Gastroesophageal sphincter (tissue), 4 donors: ENCODE measurements at regions not wholly inside any gene's neighbourhood (a gene's known extent, or its start where the extent isn't known, plus 50 kb on each side); places are given as distances from the start of the nearest gene placed in this dataset.
"Not testable (repeated sequence)": the region's sequence is repeated elsewhere in the genome, so short reads cannot be mapped to it uniquely, and the experiment has no call there.

ENCODE experiments used
- ATAC-seq: fragments of 150-250 bp; one replicate; pipeline ENCODE4 v1.9.1; 2016; ENCODE audit warnings: mild to moderate bottlenecking, moderate library complexity
- H3K27ac ChIP-seq, 4 donors: fragments of 200-600 bp; sonication (generic) in 3 of 4; 1 replicate in 3 of 4; 2 replicates in 1 of 4; pipeline ENCODE4 v1.5.1; 2016 to 2019
- H3K27me3 ChIP-seq: fragments of 200-600 bp; sonication (generic); one replicate; pipeline ENCODE4 v1.5.1; 2019
- H3K36me3 ChIP-seq, 2 donors: fragments of 200-600 bp; sonication (generic); one replicate each; pipeline ENCODE4 v1.5.1; 2019; ENCODE audit warnings: control low read depth in 1 of 2
- H3K4me1 ChIP-seq, 3 donors: fragments of 200-600 bp; sonication (generic); 1 replicate in 2 of 3; 2 replicates in 1 of 3; pipeline ENCODE4 v1.5.1; 2016 to 2019; ENCODE audit warnings: control low read depth in 2 of 3
- H3K4me3 ChIP-seq, 2 donors: fragments of 200-600 bp; sonication (generic); one replicate each; pipeline ENCODE4 v1.5.1; 2019; ENCODE audit warnings: mild to moderate bottlenecking in 1 of 2, moderate library complexity in 1 of 2
- H3K9me3 ChIP-seq, 3 donors: fragments of 200-600 bp; sonication (generic); one replicate each; pipeline ENCODE4 v1.5.1; 2017 to 2019; ENCODE audit warnings: control low read depth in 2 of 3
- EP300 ChIP-seq: sonication (generic); formaldehyde crosslinking; IDR thresholded peaks from one replicate; pipeline ENCODE4 v1.6.1; 2017; ENCODE audit warnings: antibody characterized with exemption, mild to moderate bottlenecking
- POLR2A ChIP-seq, 2 donors: fragments of 450-650 bp; IDR thresholded peaks; one replicate each; pipeline ENCODE4 v1.6.1; 2017; ENCODE audit warnings: antibody characterized with exemption in 2 of 2, mild to moderate bottlenecking in 2 of 2, moderate library complexity in 1 of 2
- POLR2AphosphoS5 ChIP-seq: sonication (generic); formaldehyde crosslinking; IDR thresholded peaks from one replicate; pipeline ENCODE4 v1.6.1; 2017; ENCODE audit warnings: antibody characterized with exemption
- WGBS, 2 donors: methylation state at CpG; one replicate each; pipeline ENCODE4 v1.1.5; 2018; ENCODE audit warnings: low coverage in 1 of 2; 5-methylcytosine and 5-hydroxymethylcytosine counted together
- TF ChIP-seq, protein P1 (sequence below), 4 experiments: fragments of 200-600 bp in 2 of 4; fragments of 450-650 bp in 2 of 4; sonication (generic) in 1 of 4; IDR thresholded peaks; one replicate each; pipeline ENCODE4 v1.5.1; 2017 to 2019; ENCODE audit warnings: antibody characterized with exemption in 4 of 4, mild to moderate bottlenecking in 2 of 4, moderate library complexity in 2 of 4

DNA sequence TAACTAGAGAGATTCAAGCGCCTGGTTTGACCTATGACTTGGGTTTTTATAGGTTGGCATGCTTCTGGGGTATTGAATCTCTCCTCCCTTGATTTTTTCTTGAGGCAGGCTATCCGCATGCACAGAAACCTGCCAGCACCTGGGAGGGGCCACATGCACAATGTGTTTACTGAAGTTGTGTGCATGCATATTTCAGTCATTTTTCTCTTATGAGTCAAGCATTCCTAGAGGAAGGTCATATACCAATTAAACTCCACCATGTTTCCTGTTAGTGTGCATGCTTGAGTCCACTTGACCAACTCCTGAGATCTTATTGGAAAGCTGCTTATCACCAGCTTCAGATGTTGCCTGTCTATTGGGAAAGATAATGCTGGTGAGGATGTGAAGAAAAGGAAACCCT is 1718.4 kb downstream of the LRRC4C start:
- Histone ChIP-seq H3K27me3 (no peaks in the 10 kb centered on the region), H3K4me3 (no peak overlapping the region), H3K36me3 (no peaks in the 10 kb centered on the region), H3K9me3 (no peaks in the 10 kb centered on the region), H3K27ac (no peak overlapping the region), H3K4me1 (no peaks in the 10 kb centered on the region)
- no peak for ATAC-seq
- WGBS, 2 donors: 86% methylated on average over 2 of the region's 2 CpGs; no CpG with 5 or more reads in 1 of the 2 donors
- TF ChIP-seq POLR2AphosphoS5: no peak
- no peak for TF ChIP-seq EP300
- TF ChIP-seq, protein P1, sequence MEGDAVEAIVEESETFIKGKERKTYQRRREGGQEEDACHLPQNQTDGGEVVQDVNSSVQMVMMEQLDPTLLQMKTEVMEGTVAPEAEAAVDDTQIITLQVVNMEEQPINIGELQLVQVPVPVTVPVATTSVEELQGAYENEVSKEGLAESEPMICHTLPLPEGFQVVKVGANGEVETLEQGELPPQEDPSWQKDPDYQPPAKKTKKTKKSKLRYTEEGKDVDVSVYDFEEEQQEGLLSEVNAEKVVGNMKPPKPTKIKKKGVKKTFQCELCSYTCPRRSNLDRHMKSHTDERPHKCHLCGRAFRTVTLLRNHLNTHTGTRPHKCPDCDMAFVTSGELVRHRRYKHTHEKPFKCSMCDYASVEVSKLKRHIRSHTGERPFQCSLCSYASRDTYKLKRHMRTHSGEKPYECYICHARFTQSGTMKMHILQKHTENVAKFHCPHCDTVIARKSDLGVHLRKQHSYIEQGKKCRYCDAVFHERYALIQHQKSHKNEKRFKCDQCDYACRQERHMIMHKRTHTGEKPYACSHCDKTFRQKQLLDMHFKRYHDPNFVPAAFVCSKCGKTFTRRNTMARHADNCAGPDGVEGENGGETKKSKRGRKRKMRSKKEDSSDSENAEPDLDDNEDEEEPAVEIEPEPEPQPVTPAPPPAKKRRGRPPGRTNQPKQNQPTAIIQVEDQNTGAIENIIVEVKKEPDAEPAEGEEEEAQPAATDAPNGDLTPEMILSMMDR (IDR thresholded peaks at IDR 0.05): no peak
- TF ChIP-seq POLR2A (IDR thresholded peaks at IDR 0.05): no peak

DNA sequence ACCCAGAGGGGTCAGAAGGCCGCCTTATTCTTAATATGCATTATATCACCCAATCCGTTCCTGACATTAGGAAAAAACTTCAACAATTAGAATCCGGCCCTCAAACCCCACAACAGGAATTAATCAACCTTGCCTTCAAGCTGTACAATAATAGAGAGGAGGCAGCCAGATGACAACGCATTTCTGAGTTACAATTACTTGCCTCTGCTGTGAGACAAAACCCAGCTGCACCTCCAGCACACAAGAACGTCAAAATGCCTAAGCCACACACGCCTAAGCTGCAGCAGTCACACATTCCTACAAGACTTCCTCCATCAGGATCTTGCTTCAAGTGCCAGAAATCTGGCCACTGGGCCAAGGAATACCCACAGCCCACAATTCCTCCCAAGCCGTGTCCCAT is 1723.1 kb downstream of the LRRC4C start:
- not testable (repeated sequence) for H3K27ac ChIP-seq, H3K27me3 ChIP-seq, H3K36me3 ChIP-seq, ATAC-seq, H3K9me3 ChIP-seq, H3K4me3 ChIP-seq, H3K4me1 ChIP-seq
- WGBS, 2 donors: 38 to 52% methylated on average over 5 to 7 of the region's 7 CpGs

DNA sequence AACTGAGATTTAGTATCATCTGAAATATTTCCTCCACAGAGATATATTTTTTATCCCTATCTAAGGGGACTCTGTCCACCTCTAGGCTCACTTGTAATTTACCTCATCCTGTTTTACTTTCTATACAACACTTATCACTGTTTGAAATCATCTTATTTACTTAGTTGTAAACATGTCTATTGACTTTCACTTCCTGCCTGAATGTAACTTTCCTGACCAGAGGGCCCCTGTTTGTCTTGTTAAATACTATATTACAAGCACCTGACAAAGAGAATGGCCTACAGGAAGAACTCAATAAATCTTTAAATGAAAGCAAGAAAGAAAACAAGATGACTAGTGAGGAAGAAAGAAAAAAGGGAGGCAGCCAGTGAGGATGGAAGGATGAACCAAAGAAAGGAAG is 1727.5 kb downstream of the LRRC4C start:
- no peaks in the 10 kb centered on the region for H3K27me3 ChIP-seq
- H3K4me3 ChIP-seq: no peak overlapping the region
- H3K4me1 ChIP-seq: no peaks in the 10 kb centered on the region
- no peak overlapping the region for H3K27ac ChIP-seq
- ATAC-seq: no peak
- H3K9me3 ChIP-seq: no peaks in the 10 kb centered on the region
- no peaks in the 10 kb centered on the region for H3K36me3 ChIP-seq
- TF ChIP-seq POLR2AphosphoS5 (no peak), POLR2A (IDR thresholded peaks at IDR 0.05) (no peak), EP300 (no peak)
- TF ChIP-seq, protein P1 (IDR thresholded peaks at IDR 0.05): no peak

DNA sequence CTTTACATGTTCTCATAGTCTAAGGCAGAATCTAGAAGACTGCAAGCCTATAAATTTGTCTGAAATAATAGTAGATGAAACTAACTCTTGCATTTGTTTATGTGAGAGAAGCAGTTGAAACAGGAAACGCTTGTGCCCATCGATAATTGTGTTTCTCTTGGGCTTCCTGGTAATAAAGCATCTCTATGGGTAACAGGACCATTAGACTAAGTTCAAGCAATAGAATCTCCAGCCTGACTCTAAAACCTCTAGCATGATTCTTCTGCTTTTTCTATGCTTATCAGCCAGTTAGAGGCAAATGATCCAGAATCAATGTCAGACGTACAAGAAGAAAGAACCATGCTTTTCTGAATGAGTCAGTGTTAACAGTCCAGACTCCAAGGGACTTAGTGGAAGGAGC is 1734.4 kb downstream of the LRRC4C start:
- TF ChIP-seq POLR2A (IDR thresholded peaks at IDR 0.05): no peak
- no peak for TF ChIP-seq EP300
- TF ChIP-seq POLR2AphosphoS5: no peak
- TF ChIP-seq, protein P1 (IDR thresholded peaks at IDR 0.05): no peak
- 55 to 83% methylated on average over 2 to 3 of the region's 3 CpGs for WGBS, 2 donors

DNA sequence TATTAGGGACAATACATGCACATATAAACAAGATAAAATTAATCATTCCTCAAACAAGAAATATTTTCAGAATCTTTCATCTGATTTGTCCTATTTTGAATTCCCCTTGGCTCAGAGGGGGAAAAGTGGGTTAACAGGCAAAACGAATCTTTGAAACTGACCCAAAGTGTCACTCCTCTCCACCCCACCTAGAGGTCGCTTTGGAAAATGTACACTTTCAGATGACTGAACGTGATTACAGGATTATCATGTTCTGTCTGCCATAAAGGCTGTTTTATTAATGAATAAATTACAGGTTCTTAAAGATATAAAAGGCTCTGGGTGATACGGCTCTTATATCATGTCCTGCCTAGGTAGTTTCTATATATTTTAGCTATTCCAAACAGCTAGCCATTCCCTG is 1735.0 kb downstream of the LRRC4C start:
- H3K4me1 ChIP-seq: no peaks in the 10 kb centered on the region
- H3K4me3 ChIP-seq: no peak overlapping the region
- no peak for TF ChIP-seq POLR2A (IDR thresholded peaks at IDR 0.05)
- TF ChIP-seq POLR2AphosphoS5: no peak
- no peak for TF ChIP-seq EP300
- TF ChIP-seq, protein P1 (IDR thresholded peaks at IDR 0.05): no peak
- no peaks in the 10 kb centered on the region for H3K27me3 ChIP-seq
- no peak overlapping the region for H3K27ac ChIP-seq
- no peaks in the 10 kb centered on the region for H3K36me3 ChIP-seq
- no peaks in the 10 kb centered on the region for H3K9me3 ChIP-seq
- ATAC-seq: no peak
- WGBS, 2 donors: 27 to 37% methylated on average over 4 of the region's 4 CpGs

More for the DNA sequence above, 1734.4 kb downstream of the LRRC4C start:
- Histone ChIP-seq H3K4me1 (no peaks in the 10 kb centered on the region), H3K4me3 (no peak overlapping the region), H3K36me3 (no peaks in the 10 kb centered on the region), H3K27me3 (no peaks in the 10 kb centered on the region), H3K9me3 (no peaks in the 10 kb centered on the region), H3K27ac (no peak overlapping the region)
- ATAC-seq: no peak

DNA sequence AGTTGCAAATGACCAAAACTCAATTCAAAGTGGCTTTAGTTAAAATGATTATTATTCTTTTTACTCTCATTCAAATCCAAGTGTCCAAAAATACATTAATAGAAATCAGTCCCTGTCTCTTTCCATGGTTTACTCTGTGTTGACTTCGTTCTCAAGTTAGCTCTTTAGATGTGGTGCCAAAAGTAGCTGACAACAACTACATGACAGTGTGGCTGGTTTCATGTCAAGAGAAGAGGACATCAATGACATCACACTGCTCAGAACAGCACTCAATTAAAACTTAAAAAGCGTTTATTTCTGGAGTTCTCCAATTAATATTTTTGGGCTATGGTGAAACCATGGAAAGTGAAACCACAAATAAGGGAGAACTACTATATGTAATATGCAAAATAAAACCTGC is 1746.9 kb downstream of the LRRC4C start:
- H3K36me3 ChIP-seq: no peaks in the 10 kb centered on the region
- H3K27me3 ChIP-seq: no peaks in the 10 kb centered on the region
- ATAC-seq: no peak
- no peak overlapping the region for H3K4me3 ChIP-seq
- H3K9me3 ChIP-seq: no peaks in the 10 kb centered on the region
- no peak overlapping the region for H3K27ac ChIP-seq
- TF ChIP-seq, protein P1 (IDR thresholded peaks at IDR 0.05): no peak
- TF ChIP-seq POLR2AphosphoS5 (no peak), POLR2A (IDR thresholded peaks at IDR 0.05) (no peak), EP300 (no peak)
- WGBS, 2 donors: 62 to 82% methylated on average over 2 of the region's 2 CpGs
- H3K4me1 ChIP-seq: no peaks in the 10 kb centered on the region
